Activated naive CD4-positive, alpha-beta T cell treated with anti-CD3 and anti-CD28 coated beads, Interleukin-2, amount 50 U/mL, for 24 hours (primary cell): ENCODE measurements at regions not wholly inside any gene's neighbourhood (a gene's known extent, or its start where the extent isn't known, plus 50 kb on each side); places are given as distances from the start of the nearest gene placed in this dataset.
"Not testable (repeated sequence)": the region's sequence is repeated elsewhere in the genome, so short reads cannot be mapped to it uniquely, and the experiment has no call there.

Experiments used
- H3K27ac Mint-ChIP-seq: one replicate; pipeline ENCODE4 v1.8.0; 2021; ENCODE audit warnings: mild to moderate bottlenecking, mixed read lengths
- H3K27me3 Mint-ChIP-seq: one replicate; pipeline ENCODE4 v1.8.0; 2021; ENCODE audit warnings: mixed read lengths
- H3K36me3 Mint-ChIP-seq: one replicate; pipeline ENCODE4 v1.8.0; 2021; ENCODE audit warnings: mixed read lengths
- H3K4me1 Mint-ChIP-seq: one replicate; pipeline ENCODE4 v1.8.0; 2021; ENCODE audit warnings: mixed read lengths
- H3K4me3 Mint-ChIP-seq: one replicate; pipeline ENCODE4 v1.8.0; 2021; ENCODE audit warnings: mild to moderate bottlenecking, mixed read lengths
- H3K9me3 Mint-ChIP-seq: one replicate; pipeline ENCODE4 v1.8.0; 2021; ENCODE audit warnings: mixed read lengths

- H3K27me3 Mint-ChIP-seq: no peaks in the 10 kb centered on the region
- no peak overlapping the region for H3K27ac Mint-ChIP-seq
- no peak overlapping the region for H3K4me3 Mint-ChIP-seq
- H3K36me3 Mint-ChIP-seq: no peaks in the 10 kb centered on the region
- peaks cover 5% of the 10 kb centered on the region for H3K9me3 Mint-ChIP-seq
- H3K4me1 Mint-ChIP-seq: no peaks in the 10 kb centered on the region
Observed at GRCh38 chr6:92289831-92290230, 1129.5 kb downstream of the EPHA7 start.

- Mint-ChIP-seq H3K27me3 (no peaks in the 10 kb centered on the region), H3K36me3 (no peaks in the 10 kb centered on the region), H3K4me3 (no peak overlapping the region)
Observed at GRCh38 chr6:92281571-92282076, 1137.7 kb downstream of the EPHA7 start.

DNA sequence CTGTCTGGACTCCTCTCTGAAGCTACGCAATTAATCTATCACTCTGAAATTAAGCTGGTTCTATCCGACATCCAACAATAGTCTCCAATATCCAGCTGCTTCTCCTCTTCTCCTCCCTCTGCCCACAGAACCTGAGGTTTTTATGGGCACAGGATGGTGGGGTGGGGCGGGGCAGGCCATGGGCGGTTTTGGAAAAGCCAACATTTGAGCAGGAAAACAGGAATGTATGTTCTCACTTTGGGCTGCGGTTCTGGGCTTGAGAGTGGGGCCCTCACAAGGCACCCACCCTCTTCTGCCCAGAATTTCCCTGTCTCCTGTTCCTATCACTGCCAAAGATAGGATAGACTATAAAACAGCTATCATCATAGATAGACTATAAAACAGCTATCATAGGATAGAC lies 1144.2 kb downstream of the EPHA7 start:
- Mint-ChIP-seq H3K9me3 (peaks cover 6% of the 10 kb centered on the region), H3K36me3 (no peaks in the 10 kb centered on the region), H3K27me3 (no peaks in the 10 kb centered on the region), H3K27ac (no peak overlapping the region), H3K4me1 (no peaks in the 10 kb centered on the region), H3K4me3 (no peak overlapping the region)

More at GRCh38 chr6:92281571-92282076, 1137.7 kb downstream of the EPHA7 start:
- Mint-ChIP-seq H3K27ac (no peak overlapping the region), H3K9me3 (no peaks in the 10 kb centered on the region), H3K4me1 (no peaks in the 10 kb centered on the region)

GRCh38 chr6:92274588-92274987 lies 1144.8 kb downstream of the EPHA7 start:
- H3K4me3 Mint-ChIP-seq: no peak overlapping the region
- H3K27me3 Mint-ChIP-seq: no peaks in the 10 kb centered on the region
- no peak overlapping the region for H3K27ac Mint-ChIP-seq
- H3K9me3 Mint-ChIP-seq: peaks cover 6% of the 10 kb centered on the region
- no peaks in the 10 kb centered on the region for H3K4me1 Mint-ChIP-seq
- no peaks in the 10 kb centered on the region for H3K36me3 Mint-ChIP-seq

GRCh38 chr6:92273694-92274093 lies 1145.7 kb downstream of the EPHA7 start:
- H3K9me3 Mint-ChIP-seq: peaks cover 6% of the 10 kb centered on the region
- H3K27me3 Mint-ChIP-seq: no peaks in the 10 kb centered on the region
- H3K4me3 Mint-ChIP-seq: no peak overlapping the region
- no peak overlapping the region for H3K27ac Mint-ChIP-seq
- no peaks in the 10 kb centered on the region for H3K4me1 Mint-ChIP-seq
- no peaks in the 10 kb centered on the region for H3K36me3 Mint-ChIP-seq

DNA sequence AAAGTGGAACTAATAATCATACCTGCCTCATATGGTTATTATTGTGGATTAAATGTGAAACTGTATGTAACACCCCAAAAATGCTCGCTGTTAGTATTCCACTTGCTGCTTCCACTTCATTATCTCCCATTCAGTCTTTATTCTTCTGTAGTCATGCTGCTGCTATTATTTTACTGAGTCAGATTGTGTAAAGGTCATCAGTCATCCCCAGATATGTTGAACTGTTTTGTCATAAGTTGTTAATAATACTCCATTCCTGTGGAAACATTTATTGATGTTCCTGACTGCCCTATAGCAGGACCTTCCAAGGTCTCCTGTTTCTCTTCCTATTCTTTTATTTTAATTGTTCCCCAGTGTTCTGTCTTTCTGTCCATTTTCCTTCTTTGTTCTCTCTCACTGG lies 1148.3 kb downstream of the EPHA7 start:
- no peaks in the 10 kb centered on the region for H3K36me3 Mint-ChIP-seq
- no peak overlapping the region for H3K27ac Mint-ChIP-seq
- no peaks in the 10 kb centered on the region for H3K4me1 Mint-ChIP-seq
- H3K27me3 Mint-ChIP-seq: no peaks in the 10 kb centered on the region
- peaks cover 6% of the 10 kb centered on the region for H3K9me3 Mint-ChIP-seq
- H3K4me3 Mint-ChIP-seq: no peak overlapping the region

DNA sequence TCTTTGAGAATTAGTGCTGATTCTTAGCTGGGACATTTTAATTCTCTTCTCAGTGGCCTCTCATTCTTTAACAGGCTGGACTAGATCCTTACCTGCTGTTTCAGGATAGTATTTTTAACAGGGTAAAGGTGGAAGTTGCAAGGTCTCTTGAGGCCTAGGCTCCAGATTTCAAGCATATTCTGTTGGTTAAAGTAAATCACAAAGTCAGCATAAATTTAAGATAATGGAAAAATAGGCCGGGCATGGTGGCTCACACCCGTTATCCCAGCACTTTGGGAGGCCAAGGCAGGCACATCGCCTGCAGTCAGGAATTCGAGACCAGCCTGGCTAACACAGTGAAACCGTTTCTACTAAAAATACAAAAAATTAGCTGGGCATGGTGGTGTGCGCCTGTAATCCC lies 1149.0 kb downstream of the EPHA7 start:
- Mint-ChIP-seq H3K27ac (no peak overlapping the region), H3K9me3 (peaks cover 6% of the 10 kb centered on the region), H3K4me1 (no peaks in the 10 kb centered on the region)

DNA sequence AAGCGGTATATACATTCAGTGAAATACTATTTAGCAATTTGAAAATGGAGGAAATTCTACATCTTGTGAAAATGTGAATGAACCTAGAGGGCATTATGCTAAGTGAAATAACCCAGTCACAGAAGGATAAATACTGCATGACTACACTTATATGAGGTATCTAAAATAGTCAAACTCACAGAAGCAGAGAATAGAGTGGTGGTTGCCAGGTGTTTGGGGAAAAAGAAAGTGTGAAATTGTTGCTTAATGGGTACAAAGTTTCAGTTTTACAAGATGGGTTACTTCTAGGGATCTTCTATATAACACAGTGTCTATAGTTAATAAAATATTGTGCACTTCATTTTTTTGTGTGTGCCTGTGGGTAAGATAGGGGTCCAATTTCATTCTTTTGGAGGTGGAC lies 1152.0 kb downstream of the EPHA7 start:
- H3K36me3 Mint-ChIP-seq: no peaks in the 10 kb centered on the region
- peaks cover 2% of the 10 kb centered on the region for H3K9me3 Mint-ChIP-seq
- H3K27ac Mint-ChIP-seq: no peak overlapping the region
- H3K27me3 Mint-ChIP-seq: no peaks in the 10 kb centered on the region
- H3K4me1 Mint-ChIP-seq: no peaks in the 10 kb centered on the region
- H3K4me3 Mint-ChIP-seq: no peak overlapping the region

More for the DNA sequence above, 1149.0 kb downstream of the EPHA7 start:
- no peak overlapping the region for H3K4me3 Mint-ChIP-seq
- no peaks in the 10 kb centered on the region for H3K36me3 Mint-ChIP-seq
- no peaks in the 10 kb centered on the region for H3K27me3 Mint-ChIP-seq

GRCh38 chr6:92263864-92264263 lies 1155.5 kb downstream of the EPHA7 start:
- Mint-ChIP-seq H3K27ac (no peak overlapping the region), H3K27me3 (no peaks in the 10 kb centered on the region), H3K4me1 (no peaks in the 10 kb centered on the region), H3K36me3 (no peaks in the 10 kb centered on the region), H3K4me3 (no peak overlapping the region), H3K9me3 (no peaks in the 10 kb centered on the region)

GRCh38 chr6:92259171-92259570 lies 1160.2 kb downstream of the EPHA7 start:
- Mint-ChIP-seq H3K27me3 (no peaks in the 10 kb centered on the region), H3K4me3 (no peak overlapping the region), H3K4me1 (no peaks in the 10 kb centered on the region), H3K27ac (no peak overlapping the region), H3K9me3 (no peaks in the 10 kb centered on the region), H3K36me3 (no peaks in the 10 kb centered on the region)

DNA sequence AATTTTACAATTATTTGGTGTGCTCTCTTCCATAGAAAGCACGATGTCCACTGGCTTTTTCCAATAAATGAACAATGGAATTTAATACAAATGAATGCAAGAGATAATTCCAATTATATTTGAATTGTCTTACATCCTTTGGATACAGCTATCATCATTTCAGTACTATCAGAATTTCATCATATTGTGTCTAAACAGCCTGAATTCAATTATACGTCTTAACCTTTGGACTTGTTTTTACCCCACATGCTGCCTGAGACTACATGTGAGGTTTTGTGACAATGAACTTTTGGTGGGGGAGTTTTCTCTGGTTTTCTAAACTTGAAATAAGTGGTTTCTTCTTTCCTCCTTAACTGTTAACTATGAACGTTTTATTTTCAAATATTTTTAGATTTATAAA lies 1176.0 kb downstream of the EPHA7 start:
- Mint-ChIP-seq H3K27ac (no peak overlapping the region), H3K4me3 (no peak overlapping the region), H3K27me3 (no peaks in the 10 kb centered on the region), H3K36me3 (no peaks in the 10 kb centered on the region), H3K9me3 (no peaks in the 10 kb centered on the region), H3K4me1 (no peaks in the 10 kb centered on the region)

- Mint-ChIP-seq H3K9me3 (peaks cover 11% of the 10 kb centered on the region), H3K27ac (no peak overlapping the region), H3K4me1 (no peaks in the 10 kb centered on the region), H3K27me3 (no peaks in the 10 kb centered on the region), H3K36me3 (no peaks in the 10 kb centered on the region), H3K4me3 (no peak overlapping the region)
Observed at GRCh38 chr6:92231171-92231701, 1188.1 kb downstream of the EPHA7 start.

- not testable (repeated sequence) for H3K9me3 Mint-ChIP-seq, H3K27ac Mint-ChIP-seq, H3K4me1 Mint-ChIP-seq, H3K4me3 Mint-ChIP-seq, H3K36me3 Mint-ChIP-seq, H3K27me3 Mint-ChIP-seq
Observed at GRCh38 chr6:92219987-92220386, 1199.4 kb downstream of the EPHA7 start.

DNA sequence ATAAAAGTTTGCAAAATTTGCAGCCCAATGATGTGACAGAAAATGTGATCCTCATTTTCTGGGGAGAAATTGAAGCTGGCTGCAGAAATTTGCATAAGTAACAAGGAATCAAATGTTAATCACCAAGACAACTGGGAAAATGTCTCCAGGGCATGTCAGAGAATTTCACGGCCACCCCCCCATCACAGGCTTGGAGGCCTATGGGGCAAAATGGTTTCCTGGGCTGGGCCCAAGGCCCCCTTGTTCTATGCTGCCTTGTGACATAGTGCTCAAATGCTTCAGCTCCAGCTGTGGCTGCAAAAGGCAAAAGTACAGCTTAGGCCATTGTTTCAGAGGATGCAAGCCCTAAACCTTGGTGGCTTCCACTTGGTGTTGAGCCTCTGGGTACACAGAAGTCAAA lies 1202.6 kb downstream of the EPHA7 start:
- no peaks in the 10 kb centered on the region for H3K4me1 Mint-ChIP-seq
- no peak overlapping the region for H3K4me3 Mint-ChIP-seq
- H3K36me3 Mint-ChIP-seq: no peaks in the 10 kb centered on the region
- H3K27me3 Mint-ChIP-seq: no peaks in the 10 kb centered on the region
- no peak overlapping the region for H3K27ac Mint-ChIP-seq
- H3K9me3 Mint-ChIP-seq: peaks cover 7% of the 10 kb centered on the region

DNA sequence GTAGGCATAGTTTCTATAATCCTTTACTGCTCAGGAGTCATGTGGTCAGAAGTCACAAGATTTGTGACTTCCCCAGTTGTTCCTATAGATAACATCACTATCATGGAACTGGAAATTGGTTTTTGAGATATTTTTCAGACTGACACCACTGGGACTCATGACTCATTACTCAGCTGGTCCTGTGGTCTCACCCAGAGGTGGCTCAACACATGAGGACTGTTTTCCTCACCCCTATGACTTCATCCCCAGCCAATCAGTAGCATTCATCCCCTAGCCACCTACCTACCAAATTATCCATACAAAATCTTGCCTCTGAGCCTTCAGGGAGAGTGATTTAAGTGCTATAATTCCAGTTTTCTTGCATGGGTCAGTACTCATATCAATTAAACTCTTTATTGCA lies 1217.7 kb downstream of the EPHA7 start:
- Mint-ChIP-seq H3K27ac (no peak overlapping the region), H3K27me3 (no peaks in the 10 kb centered on the region), H3K4me3 (no peak overlapping the region), H3K36me3 (no peaks in the 10 kb centered on the region), H3K4me1 (no peaks in the 10 kb centered on the region), H3K9me3 (no peaks in the 10 kb centered on the region)

GRCh38 chr6:92196325-92196724 lies 1223.0 kb downstream of the EPHA7 start:
- Mint-ChIP-seq H3K4me3 (no peak overlapping the region), H3K27ac (no peak overlapping the region), H3K27me3 (no peaks in the 10 kb centered on the region), H3K36me3 (no peaks in the 10 kb centered on the region), H3K4me1 (no peaks in the 10 kb centered on the region), H3K9me3 (no peaks in the 10 kb centered on the region)

DNA sequence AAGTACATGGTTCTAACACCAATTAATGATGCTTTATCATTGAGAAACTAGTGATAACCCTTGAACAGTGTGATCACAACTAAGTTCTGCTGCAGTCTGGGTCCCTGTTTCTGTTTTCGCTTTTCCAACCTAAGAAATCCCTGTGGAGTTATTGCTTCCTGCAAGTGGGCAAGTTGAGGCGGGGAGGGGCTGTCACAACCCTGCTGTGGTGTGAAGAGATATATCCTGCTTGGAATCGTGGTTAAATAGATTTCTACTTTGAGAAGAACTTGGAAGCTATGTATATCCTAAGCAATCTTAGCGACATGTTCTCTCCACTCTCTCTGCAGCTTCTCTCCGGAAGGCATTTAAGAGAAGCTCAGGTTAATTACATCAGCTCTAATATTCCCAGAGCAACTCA lies 1223.6 kb downstream of the EPHA7 start:
- Mint-ChIP-seq H3K36me3 (no peaks in the 10 kb centered on the region), H3K4me1 (no peaks in the 10 kb centered on the region), H3K4me3 (no peak overlapping the region), H3K27ac (no peak overlapping the region), H3K27me3 (no peaks in the 10 kb centered on the region), H3K9me3 (no peaks in the 10 kb centered on the region)
